HG03045 (cell line): ENCODE measurements at regions not wholly inside any gene's neighbourhood (a gene's known extent, or its start where the extent isn't known, plus 50 kb on each side); places are given as distances from the start of the nearest gene placed in this dataset.

Experiments
- ATAC-seq: cut with Tn5 transposase; IDR thresholded peaks from one replicate; pipeline ENCODE4 v1.9.1; 2021; ENCODE audit warnings: mild to moderate bottlenecking, moderate library complexity; ENCODE audit not compliant: unreplicated experiment

- no peak for ATAC-seq
Measured at GRCh38 chr12:90102957-90103652, 394.5 kb upstream of the ATP2B1 start.

- ATAC-seq, result no peak
Measured at GRCh38 chr12:90100579-90100978, 391.9 kb upstream of the ATP2B1 start.

DNA sequence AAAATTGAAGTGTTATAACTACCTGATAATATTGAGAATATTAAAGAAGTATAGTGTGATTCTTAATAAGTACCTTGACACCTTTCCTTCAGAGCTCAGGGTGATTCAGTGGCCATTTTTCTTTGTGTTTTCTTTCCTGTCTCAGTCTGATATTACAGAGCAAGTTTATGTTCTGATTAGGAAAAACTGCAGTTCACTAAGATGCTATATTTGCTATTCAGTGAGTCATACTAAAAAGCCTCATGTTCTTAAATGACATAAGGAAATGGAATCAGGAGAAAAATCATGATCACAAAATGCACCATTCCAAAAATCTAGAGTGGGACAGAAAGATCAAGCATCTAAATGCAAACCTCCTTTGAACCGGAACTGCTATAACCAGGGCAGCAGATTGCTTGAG lies 390.6 kb upstream of the ATP2B1 start:
- ATAC-seq, result no peak

DNA sequence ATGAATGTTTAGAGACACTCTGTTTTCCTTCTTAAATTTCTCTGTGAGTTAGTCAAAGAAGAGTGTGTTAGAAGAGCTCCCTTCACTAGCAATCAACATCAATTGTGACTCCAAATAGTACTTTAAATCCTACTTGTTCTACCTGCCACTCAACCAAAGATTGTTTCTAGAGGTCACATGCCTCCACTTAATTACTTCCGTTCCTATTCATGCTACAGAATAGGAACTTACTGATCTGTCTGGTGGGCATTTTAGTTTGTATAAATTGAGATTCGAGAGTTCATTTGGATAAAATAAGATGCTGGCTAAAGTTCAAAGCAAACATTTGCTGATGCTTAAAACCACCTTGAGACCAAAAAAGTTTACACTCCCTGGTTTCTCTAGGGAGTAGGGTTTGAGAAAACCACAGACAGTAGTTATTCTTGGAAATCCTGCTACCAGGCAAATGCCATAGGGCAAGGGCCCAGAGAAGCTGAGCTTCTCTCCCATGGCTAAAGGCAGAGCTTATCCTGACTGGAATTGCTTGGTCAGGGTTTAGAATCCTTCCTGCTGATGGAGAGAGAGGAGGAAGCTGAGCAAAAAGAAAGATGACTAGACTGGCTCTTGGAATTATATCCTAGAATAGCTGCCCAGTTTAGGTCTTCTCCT lies 389.6 kb upstream of the ATP2B1 start:
- ATAC-seq, result no peak

GRCh38 chr12:90091809-90092208 lies 383.2 kb upstream of the ATP2B1 start:
- no peak for ATAC-seq

DNA sequence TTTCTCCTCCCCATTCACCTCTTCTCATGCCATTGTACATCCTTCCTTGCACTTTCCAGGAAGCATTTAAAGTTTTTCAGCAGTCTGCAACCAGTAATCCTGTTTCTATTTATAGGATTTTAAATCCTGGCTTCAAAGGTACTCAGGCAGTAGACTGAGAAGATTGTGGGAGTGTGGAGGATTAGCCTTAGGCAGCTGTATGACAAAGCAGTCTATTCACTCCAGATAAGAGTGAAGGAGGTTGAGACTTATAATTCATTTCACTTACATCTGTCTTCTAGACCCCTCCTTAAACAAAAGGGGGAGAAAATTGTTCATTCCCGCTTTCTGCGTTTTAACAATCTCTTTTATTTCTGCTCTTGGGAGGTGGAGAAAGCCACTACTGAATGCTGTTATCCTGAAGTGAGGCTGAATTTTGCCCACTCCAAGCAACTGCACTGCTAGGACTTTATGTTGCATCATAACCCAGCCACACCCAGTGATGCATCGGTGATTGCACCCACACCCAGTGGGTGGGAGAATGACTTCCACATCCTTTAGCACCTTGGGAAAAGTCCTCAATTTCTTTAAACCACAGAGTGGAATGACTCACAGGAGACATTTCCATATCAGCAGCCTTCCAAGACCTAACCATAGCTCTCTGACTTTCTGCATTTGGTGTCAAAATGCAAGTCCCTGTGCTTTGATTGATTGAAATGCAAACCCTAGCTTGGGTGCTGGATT lies 382.5 kb upstream of the ATP2B1 start:
- ATAC-seq, result no peak

GRCh38 chr12:90086281-90086680 lies 377.6 kb upstream of the ATP2B1 start:
- ATAC-seq, result no peak

- ATAC-seq, result no peak
Measured at GRCh38 chr12:90085494-90086274, 377.0 kb upstream of the ATP2B1 start.

DNA sequence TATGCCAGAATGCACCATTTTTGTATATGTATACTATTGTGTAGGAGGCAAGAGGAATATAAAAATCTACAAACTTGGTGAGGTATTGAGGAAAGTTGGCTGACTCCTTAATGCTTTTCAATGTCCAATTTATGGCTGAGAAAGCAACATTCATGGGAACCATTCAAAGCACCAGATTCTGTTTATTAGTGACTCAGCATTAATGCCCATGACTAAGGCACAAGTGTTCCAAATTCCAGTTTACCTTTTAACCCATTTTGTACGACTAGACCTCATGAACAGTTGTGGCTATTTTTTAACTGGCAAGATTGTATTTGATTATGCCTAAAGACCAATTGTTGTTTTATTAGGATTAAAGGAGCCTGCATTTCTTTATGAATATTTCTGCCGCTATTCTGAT lies 375.4 kb upstream of the ATP2B1 start:
- no peak for ATAC-seq

DNA sequence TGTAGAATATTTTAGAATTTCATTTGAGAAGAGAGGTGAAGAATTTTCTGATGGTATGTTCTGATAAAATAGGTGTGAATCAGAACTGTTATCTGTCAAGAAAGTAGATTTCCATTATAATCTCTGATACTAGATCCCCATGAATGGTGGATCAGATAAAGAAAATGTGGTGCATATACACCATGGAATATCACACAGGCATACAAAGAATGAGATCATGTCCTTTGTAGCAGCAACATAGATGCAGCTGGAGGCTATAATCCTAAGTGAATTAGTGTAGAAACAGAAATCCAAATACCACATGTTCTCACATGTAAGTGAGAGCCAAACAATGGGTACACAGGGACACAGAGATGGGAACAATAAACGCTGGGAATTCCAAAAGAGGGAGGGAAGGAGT lies 372.0 kb upstream of the ATP2B1 start:
- no peak for ATAC-seq

- no peak for ATAC-seq
Measured at GRCh38 chr12:90079529-90080210, 371.0 kb upstream of the ATP2B1 start.

- no peak for ATAC-seq
Measured at GRCh38 chr12:90078344-90078743, 369.7 kb upstream of the ATP2B1 start.

GRCh38 chr12:90077756-90078155 lies 369.1 kb upstream of the ATP2B1 start:
- ATAC-seq, result no peak

- no peak for ATAC-seq
Measured at GRCh38 chr12:90076851-90077319, 368.2 kb upstream of the ATP2B1 start.

- ATAC-seq, result no peak
Measured at GRCh38 chr12:90075685-90076084, 367.0 kb upstream of the ATP2B1 start.

DNA sequence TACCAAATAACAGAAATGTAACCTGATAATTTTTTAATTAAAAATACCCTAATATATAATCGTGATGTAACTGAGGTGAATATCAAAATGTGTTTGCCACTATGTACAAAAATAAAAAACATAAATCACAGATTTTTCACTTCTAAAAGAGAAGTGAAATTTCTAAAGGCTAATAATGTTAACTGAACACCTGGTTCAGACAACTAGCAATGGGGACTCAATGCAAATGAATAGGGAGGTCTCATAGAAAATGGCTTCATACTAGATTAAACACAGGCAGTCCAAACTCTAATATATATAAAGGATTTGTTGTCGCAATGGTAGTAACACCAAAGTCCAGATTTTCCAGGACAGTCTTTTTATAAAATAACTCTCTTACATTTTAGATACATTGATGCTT lies 365.4 kb upstream of the ATP2B1 start:
- ATAC-seq, result no peak

GRCh38 chr12:90071996-90072395 lies 363.4 kb upstream of the ATP2B1 start:
- ATAC-seq, result no peak

- ATAC-seq, result no peak
Measured at GRCh38 chr12:90069711-90070110, 361.1 kb upstream of the ATP2B1 start.

GRCh38 chr12:90067791-90068190 lies 359.2 kb upstream of the ATP2B1 start:
- ATAC-seq, result no peak
